ENCODE measurements at regions not wholly inside any gene's neighbourhood (a gene's known extent, or its start where the extent isn't known, plus 50 kb on each side); places are given as distances from the start of the nearest gene placed in this dataset.

DNA sequence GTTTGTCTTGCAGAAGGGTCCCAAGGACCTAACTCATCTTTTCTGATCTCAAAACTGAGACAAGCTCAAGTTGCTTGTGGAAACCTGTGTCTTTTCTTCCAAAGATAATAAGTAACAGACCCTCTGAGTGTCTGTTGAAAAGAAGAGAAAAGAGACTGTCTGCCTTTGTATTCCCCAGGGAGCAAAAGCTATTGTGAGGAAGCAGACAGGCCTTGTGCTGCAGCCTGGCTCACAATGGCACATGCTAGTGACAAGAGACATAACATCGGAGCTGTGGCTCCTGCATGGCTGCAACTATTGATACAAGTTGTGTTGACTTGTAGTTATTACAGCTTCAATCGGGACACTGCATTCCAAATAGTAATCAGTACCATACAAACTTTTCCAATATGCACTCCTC is 202.9 kb downstream of the DKK1 start:
- Histone ChIP-seq H3K4me2 (ENCODE audit: control insufficient read depth, extremely low read depth, insufficient read depth, low read depth, low read length) (no peak overlapping the region), H3K4me3 (ENCODE audit: control insufficient read depth in 2 of 3, extremely low read depth in 1 of 3, insufficient read depth in 2 of 3, low read depth in 1 of 3, low read length in 3 of 3) (no peak overlapping the region), H4K20me1 (ENCODE audit: control insufficient read depth, extremely low read depth, insufficient read depth, low read length) (no peaks in the 10 kb centered on the region), H3K27ac (ENCODE audit: control insufficient read depth, insufficient read depth, low read length) (no peak overlapping the region), H3K4me1 (ENCODE audit: control insufficient read depth, extremely low read depth, insufficient read depth, low read length) (no peaks in the 10 kb centered on the region), H3K79me2 (ENCODE audit: control insufficient read depth, insufficient read depth, low read length) (no peaks in the 10 kb centered on the region), H3K27me3 (ENCODE audit: control insufficient read depth, extremely low read depth, insufficient read depth, low read length) (no peaks in the 10 kb centered on the region), H3K9me1 (ENCODE audit: control insufficient read depth, extremely low read depth, insufficient read depth, low read length) (no peaks in the 10 kb centered on the region), H3K36me3 (ENCODE audit: control insufficient read depth in 2 of 2, extremely low read depth in 1 of 2, insufficient read depth in 2 of 2, low read length in 2 of 2) (no peaks in the 10 kb centered on the region), H3K9me3 (ENCODE audit: control insufficient read depth, low read depth, low read length) (no peaks in the 10 kb centered on the region), H2AFZ (ENCODE audit: control insufficient read depth, low read length) (no peak overlapping the region), H3K9ac (ENCODE audit: control insufficient read depth, extremely low read depth, insufficient read depth, low read length) (no peak overlapping the region)
- dilution Hi-C loops (cut with MboI; ENCODE audit: extremely low pct_ligation_motif_present, low sequenced_read_pairs) = no loop called here
- FAIRE-seq = no peak
- no peak for TF ChIP-seq EZH2 (IDR thresholded peaks at IDR 0.05; ENCODE audit: low read length)
- TF ChIP-seq CTCF (optimal IDR thresholded peaks at IDR 0.05 in 1 of 3, IDR thresholded peaks at IDR 0.05 in 1 of 3, conservative IDR thresholded peaks at IDR 0.05 in 1 of 3; ENCODE audit: extremely low read depth in 1 of 3, insufficient read depth in 2 of 3, low read length in 3 of 3) = no peak
- no peak for DNase-seq (ENCODE audit: low read depth, low spot score)

- Histone ChIP-seq H3K27ac (ENCODE audit: control insufficient read depth, insufficient read depth, low read length) (no peak overlapping the region), H3K9me1 (ENCODE audit: control insufficient read depth, extremely low read depth, insufficient read depth, low read length) (no peaks in the 10 kb centered on the region), H3K36me3 (ENCODE audit: control insufficient read depth in 2 of 2, extremely low read depth in 1 of 2, insufficient read depth in 2 of 2, low read length in 2 of 2) (no peaks in the 10 kb centered on the region), H3K9me3 (ENCODE audit: control insufficient read depth, low read depth, low read length) (no peaks in the 10 kb centered on the region), H3K27me3 (ENCODE audit: control insufficient read depth, extremely low read depth, insufficient read depth, low read length) (no peaks in the 10 kb centered on the region), H3K79me2 (ENCODE audit: control insufficient read depth, insufficient read depth, low read length) (no peaks in the 10 kb centered on the region), H3K4me3 (ENCODE audit: control insufficient read depth in 2 of 3, extremely low read depth in 1 of 3, insufficient read depth in 2 of 3, low read depth in 1 of 3, low read length in 3 of 3) (no peak overlapping the region), H3K4me1 (ENCODE audit: control insufficient read depth, extremely low read depth, insufficient read depth, low read length) (peaks cover 19% of the 10 kb centered on the region), H4K20me1 (ENCODE audit: control insufficient read depth, extremely low read depth, insufficient read depth, low read length) (no peaks in the 10 kb centered on the region), H3K9ac (ENCODE audit: control insufficient read depth, extremely low read depth, insufficient read depth, low read length) (no peak overlapping the region), H2AFZ (ENCODE audit: control insufficient read depth, low read length) (no peak overlapping the region), H3K4me2 (ENCODE audit: control insufficient read depth, extremely low read depth, insufficient read depth, low read depth, low read length) (no peak overlapping the region)
- dilution Hi-C loops (cut with MboI; ENCODE audit: extremely low pct_ligation_motif_present, low sequenced_read_pairs) = no loop called here
- TF ChIP-seq CTCF (optimal IDR thresholded peaks at IDR 0.05 in 1 of 3, IDR thresholded peaks at IDR 0.05 in 1 of 3, conservative IDR thresholded peaks at IDR 0.05 in 1 of 3; ENCODE audit: extremely low read depth in 1 of 3, insufficient read depth in 2 of 3, low read length in 3 of 3) (no peak), EZH2 (IDR thresholded peaks at IDR 0.05; ENCODE audit: low read length) (no peak)
- FAIRE-seq (no peak), DNase-seq (ENCODE audit: low read depth, low spot score) (no peak)
Measured at GRCh38 chr10:52523696-52524095, 209.6 kb downstream of the DKK1 start.

Measured in keratinocyte (primary cell).